Stomach (tissue), 8 donors: ENCODE measurements at regions not wholly inside any gene's neighbourhood (a gene's known extent, or its start where the extent isn't known, plus 50 kb on each side); places are given as distances from the start of the nearest gene placed in this dataset.

Experiments
- DNase-seq, 2 donors: peaks; one replicate each; pipeline versions ENCODE4 v3.0.0 to v3.0.0-alpha.2; 2013 to 2019
- H3K27ac ChIP-seq, 5 donors: fragments of 200-600 bp in 4 of 5; sonication (generic) in 4 of 5; one replicate each; pipeline ENCODE4 v1.5.1; 2013 to 2019; ENCODE audit warnings: mild to moderate bottlenecking in 1 of 5, moderate library complexity in 1 of 5
- H3K27me3 ChIP-seq, 3 donors: fragments of 200-600 bp; sonication (generic); one replicate each; pipeline ENCODE4 v1.5.1; 2017 to 2019; ENCODE audit warnings: mixed run types in 1 of 3
- H3K36me3 ChIP-seq, 4 donors: fragments of 200-600 bp; sonication (generic); 1 replicate in 3 of 4; 2 replicates in 1 of 4; pipeline ENCODE4 v1.5.1; 2016 to 2019
- H3K4me1 ChIP-seq, 4 donors: fragments of 200-600 bp; sonication (generic); one replicate each; pipeline ENCODE4 v1.5.1; 2016 to 2019
- H3K4me3 ChIP-seq, 4 donors: fragments of 200-600 bp; sonication (generic) in 3 of 4; one replicate each; pipeline ENCODE4 v1.5.1; 2016 to 2019; ENCODE audit warnings: mild to moderate bottlenecking in 1 of 4
- H3K9me3 ChIP-seq, 4 donors: fragments of 200-600 bp; sonication (generic); one replicate each; pipeline ENCODE4 v1.5.1; 2016 to 2019
- EP300 ChIP-seq: sonication (generic); formaldehyde crosslinking; IDR thresholded peaks from one replicate; pipeline ENCODE4 v1.6.1; 2017; ENCODE audit warnings: antibody characterized with exemption
- POLR2A ChIP-seq, 4 donors: fragments of 450-650 bp; IDR thresholded peaks; one replicate each; pipeline ENCODE4 v1.6.1; 2016; ENCODE audit warnings: antibody characterized with exemption in 4 of 4, control low read depth in 2 of 4, mild to moderate bottlenecking in 1 of 4, moderate library complexity in 1 of 4
- POLR2AphosphoS5 ChIP-seq, 3 donors: sonication (generic); formaldehyde crosslinking; IDR thresholded peaks; one replicate each; pipeline ENCODE4 v1.6.1; 2016; ENCODE audit warnings: antibody characterized with exemption in 3 of 3
- WGBS, 5 donors: extraction: QIAGEN DNeasy Blood & Tissue Kit in 3 of 5; methylation state at CpG; one replicate each; pipeline versions ENCODE4 v1.1.5 to v1.1.7; 2013 to 2018; 5-methylcytosine and 5-hydroxymethylcytosine counted together
- intact Hi-C: fragments of 100-400 bp; cut with DNase I; formaldehyde crosslinking; loops from one replicate; pipeline ENCODE4 v1.15.1; 2023; ENCODE audit warnings: low total_unique reads
- TF ChIP-seq, protein P1 (sequence below), 7 experiments: fragments of 450-650 bp in 4 of 7; fragments of 200-600 bp in 3 of 7; sonication (generic) in 3 of 7; IDR thresholded peaks; one replicate each; pipeline ENCODE4 v1.5.1; 2016 to 2019; ENCODE audit warnings: antibody characterized with exemption in 7 of 7, control low read depth in 2 of 7, mild to moderate bottlenecking in 1 of 7
- donor health status: healthy with polysubstance abuse.
- donor health status: Bipolar disorder and iron deficiency.
- donor health status: healthy.

DNA sequence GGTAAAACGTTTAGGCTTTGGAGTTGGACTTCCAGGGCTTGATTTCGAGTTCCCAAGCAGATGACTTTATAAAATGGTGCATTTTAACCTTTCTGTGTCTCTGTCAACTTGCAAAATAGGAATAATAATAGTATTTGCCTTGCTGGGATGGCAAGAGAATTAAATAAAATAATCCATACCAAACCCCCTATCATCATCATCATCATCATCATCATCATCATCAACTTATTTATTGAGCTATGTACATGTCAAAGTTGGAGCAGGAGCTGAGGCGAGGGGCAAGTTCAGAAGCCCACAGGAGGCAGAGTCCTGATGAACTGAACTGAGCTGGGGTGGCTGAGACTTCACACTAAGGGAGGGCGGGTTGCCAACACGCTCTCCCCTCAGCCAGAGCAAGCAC, 51.7 kb upstream of the KCNMA1 start:
- 72 to 79% (median 76%) methylated on average over 5 of the region's 5 CpGs for WGBS, 5 donors
- H3K4me3 ChIP-seq = no peak overlapping the region
- no peaks in the 10 kb centered on the region for H3K27me3 ChIP-seq
- H3K27ac ChIP-seq = no peak overlapping the region
- TF ChIP-seq EP300 (no peak), POLR2A (IDR thresholded peaks at IDR 0.05) (no peak), POLR2AphosphoS5 (IDR thresholded peaks at IDR 0.05) (no peak)
- TF ChIP-seq, protein P1, sequence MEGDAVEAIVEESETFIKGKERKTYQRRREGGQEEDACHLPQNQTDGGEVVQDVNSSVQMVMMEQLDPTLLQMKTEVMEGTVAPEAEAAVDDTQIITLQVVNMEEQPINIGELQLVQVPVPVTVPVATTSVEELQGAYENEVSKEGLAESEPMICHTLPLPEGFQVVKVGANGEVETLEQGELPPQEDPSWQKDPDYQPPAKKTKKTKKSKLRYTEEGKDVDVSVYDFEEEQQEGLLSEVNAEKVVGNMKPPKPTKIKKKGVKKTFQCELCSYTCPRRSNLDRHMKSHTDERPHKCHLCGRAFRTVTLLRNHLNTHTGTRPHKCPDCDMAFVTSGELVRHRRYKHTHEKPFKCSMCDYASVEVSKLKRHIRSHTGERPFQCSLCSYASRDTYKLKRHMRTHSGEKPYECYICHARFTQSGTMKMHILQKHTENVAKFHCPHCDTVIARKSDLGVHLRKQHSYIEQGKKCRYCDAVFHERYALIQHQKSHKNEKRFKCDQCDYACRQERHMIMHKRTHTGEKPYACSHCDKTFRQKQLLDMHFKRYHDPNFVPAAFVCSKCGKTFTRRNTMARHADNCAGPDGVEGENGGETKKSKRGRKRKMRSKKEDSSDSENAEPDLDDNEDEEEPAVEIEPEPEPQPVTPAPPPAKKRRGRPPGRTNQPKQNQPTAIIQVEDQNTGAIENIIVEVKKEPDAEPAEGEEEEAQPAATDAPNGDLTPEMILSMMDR (IDR thresholded peaks at IDR 0.05) = no peak
- no peaks in the 10 kb centered on the region for H3K4me1 ChIP-seq
- intact Hi-C loops = no loop called here
- H3K36me3 ChIP-seq = no peaks in the 10 kb centered on the region
- no peaks in the 10 kb centered on the region for H3K9me3 ChIP-seq
- no peak for DNase-seq

DNA sequence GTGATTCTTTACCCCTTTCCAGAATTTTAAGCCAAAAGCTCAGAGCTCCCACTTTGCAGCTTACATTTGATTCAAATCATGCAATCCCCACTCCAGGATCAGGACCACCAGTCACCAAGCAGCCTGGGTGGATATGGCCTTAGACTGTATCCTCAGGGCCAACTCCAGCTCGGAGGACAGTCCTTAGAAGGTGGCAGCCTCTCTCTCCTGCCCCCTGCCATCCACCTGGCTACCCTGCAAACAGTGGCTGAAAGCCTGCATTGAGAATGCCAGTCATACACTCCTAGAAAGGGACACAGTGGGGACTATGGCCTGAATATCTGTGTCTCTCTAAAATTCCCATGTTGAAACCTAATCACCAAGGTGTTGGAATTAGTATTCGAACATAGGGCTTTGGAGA, 50.0 kb upstream of the KCNMA1 start:
- peaks cover 0 to 5% (median 3%) of the 10 kb centered on the region in 4 donors for H3K4me1 ChIP-seq
- 84 to 92% (median 87%) methylated on average over 2 of the region's 2 CpGs for WGBS, 5 donors
- no peak for TF ChIP-seq EP300
- TF ChIP-seq, protein P1 (IDR thresholded peaks at IDR 0.05) = no peak
- no peak for TF ChIP-seq POLR2AphosphoS5 (IDR thresholded peaks at IDR 0.05)
- no peak for TF ChIP-seq POLR2A (IDR thresholded peaks at IDR 0.05)
- no peaks in the 10 kb centered on the region for H3K27me3 ChIP-seq
- H3K9me3 ChIP-seq = no peaks in the 10 kb centered on the region
- no peak overlapping the region for H3K27ac ChIP-seq
- intact Hi-C loops = no loop called here
- H3K36me3 ChIP-seq = no peaks in the 10 kb centered on the region
- no peak for DNase-seq
- H3K4me3 ChIP-seq = no peak overlapping the region
